Retina (tissue), 1 donor: ENCODE measurements at regions not wholly inside any gene's neighbourhood (a gene's known extent, or its start where the extent isn't known, plus 50 kb on each side); places are given as distances from the start of the nearest gene placed in this dataset.

ENCODE experiments used
- DNase-seq: peaks from one replicate; pipeline ENCODE4 v3.0.0-alpha.2; 2016

DNA sequence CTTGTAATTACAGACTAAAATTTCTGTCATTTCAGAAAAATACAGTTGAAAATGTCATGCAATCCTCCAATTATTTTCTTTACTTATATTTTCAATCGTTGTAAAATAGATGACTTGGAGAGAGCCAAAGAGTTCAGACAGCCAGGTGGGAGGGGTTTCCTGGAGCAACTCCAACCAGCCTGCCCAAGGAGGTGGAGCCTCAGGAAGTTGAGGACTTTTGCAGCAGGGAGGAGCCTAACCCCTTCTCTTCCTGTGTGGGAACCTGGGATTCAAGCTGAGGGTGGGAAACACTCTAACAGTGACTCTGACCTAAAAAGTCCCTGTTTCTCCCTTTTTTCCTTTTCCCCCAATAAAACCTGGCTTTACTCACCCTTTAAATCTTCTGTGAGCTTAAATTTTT, 72.2 kb upstream of the GABRG1 start:
- no peak for DNase-seq

DNA sequence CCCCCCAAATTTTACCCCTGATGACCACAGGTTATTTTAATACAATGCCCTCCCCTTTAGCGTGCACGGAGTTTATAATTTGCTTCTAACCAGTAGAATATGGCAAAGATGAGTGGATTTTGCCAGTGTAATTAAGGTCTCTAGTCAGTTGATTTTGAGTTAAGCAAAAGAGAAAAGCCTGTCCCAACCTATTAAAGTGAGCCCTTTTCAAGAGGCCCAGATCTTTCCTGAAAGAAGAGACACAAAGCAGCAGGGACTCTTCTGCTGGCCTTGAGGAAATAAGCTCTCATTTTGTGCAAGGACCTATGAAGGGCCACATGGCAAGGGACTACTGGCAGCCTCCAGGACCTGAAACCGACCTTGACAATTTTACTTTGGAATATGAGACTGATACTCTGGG, 61.9 kb upstream of the GABRG1 start:
- DNase-seq: peak; percentile 68

DNA sequence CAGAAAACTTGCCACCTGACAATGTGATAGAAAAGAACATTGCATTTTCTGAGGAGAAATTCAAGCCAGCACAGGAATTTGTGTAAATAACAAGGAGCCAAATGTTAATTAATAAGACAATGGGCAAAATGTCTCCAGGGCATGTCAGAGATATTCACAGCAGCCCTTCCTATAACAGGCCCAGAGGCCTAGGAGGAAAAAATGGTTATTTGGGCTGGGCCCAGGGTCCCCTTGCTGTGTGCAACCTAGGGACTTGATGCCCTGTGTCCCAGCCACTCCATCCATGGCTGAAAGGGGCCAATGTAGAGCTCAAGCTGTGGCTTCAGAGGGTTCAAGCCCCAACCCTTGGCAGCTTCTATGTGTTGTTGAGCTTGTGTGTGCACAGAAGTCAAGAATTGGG, 55.5 kb upstream of the GABRG1 start:
- no peak for DNase-seq
